Fibroblast of the aortic adventitia (primary cell): ENCODE measurements at regions not wholly inside any gene's neighbourhood (a gene's known extent, or its start where the extent isn't known, plus 50 kb on each side); places are given as distances from the start of the nearest gene placed in this dataset.

ENCODE experiments used
- DNase-seq: peaks from one replicate; pipeline ENCODE4 v3.0.0-alpha.2; 2010; ENCODE audit warnings: low read depth
- H3K4me3 ChIP-seq: 2 replicates; pipeline ENCODE4 v1.5.1; 2011; ENCODE audit warnings: low read depth, mild to moderate bottlenecking, control low read depth, low read length, moderate library complexity
- TF ChIP-seq, protein P1 (sequence below): IDR thresholded peaks from 2 replicates; pipeline ENCODE4 v1.5.1; 2011; ENCODE audit warnings: mild to moderate bottlenecking, low read length, control low read depth, inconsistent platforms; ENCODE audit not compliant: insufficient read depth

DNA sequence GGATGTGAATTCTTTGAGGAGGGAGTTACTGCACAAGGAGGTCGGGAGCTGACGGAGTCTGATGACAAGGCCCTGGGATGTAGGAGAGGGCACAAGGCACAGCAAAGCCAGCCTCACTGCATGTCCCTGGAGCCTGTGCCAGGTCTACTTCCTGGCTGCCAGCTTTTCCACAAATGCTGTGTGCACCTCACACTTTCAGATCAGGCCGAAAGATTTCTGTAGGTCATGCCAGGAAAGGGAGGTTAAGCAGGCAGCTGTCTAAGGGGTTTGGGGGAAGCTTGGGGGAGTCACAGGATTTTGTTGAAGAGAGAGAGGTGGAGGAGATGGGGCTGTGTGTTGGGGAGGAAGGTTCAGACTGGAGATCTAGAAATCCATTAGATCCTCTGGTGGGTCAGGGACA lies 792.5 kb downstream of the KCNJ18 start:
- TF ChIP-seq, protein P1, sequence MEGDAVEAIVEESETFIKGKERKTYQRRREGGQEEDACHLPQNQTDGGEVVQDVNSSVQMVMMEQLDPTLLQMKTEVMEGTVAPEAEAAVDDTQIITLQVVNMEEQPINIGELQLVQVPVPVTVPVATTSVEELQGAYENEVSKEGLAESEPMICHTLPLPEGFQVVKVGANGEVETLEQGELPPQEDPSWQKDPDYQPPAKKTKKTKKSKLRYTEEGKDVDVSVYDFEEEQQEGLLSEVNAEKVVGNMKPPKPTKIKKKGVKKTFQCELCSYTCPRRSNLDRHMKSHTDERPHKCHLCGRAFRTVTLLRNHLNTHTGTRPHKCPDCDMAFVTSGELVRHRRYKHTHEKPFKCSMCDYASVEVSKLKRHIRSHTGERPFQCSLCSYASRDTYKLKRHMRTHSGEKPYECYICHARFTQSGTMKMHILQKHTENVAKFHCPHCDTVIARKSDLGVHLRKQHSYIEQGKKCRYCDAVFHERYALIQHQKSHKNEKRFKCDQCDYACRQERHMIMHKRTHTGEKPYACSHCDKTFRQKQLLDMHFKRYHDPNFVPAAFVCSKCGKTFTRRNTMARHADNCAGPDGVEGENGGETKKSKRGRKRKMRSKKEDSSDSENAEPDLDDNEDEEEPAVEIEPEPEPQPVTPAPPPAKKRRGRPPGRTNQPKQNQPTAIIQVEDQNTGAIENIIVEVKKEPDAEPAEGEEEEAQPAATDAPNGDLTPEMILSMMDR, result no peak
- no peak overlapping the region for H3K4me3 ChIP-seq
- no peak for DNase-seq

DNA sequence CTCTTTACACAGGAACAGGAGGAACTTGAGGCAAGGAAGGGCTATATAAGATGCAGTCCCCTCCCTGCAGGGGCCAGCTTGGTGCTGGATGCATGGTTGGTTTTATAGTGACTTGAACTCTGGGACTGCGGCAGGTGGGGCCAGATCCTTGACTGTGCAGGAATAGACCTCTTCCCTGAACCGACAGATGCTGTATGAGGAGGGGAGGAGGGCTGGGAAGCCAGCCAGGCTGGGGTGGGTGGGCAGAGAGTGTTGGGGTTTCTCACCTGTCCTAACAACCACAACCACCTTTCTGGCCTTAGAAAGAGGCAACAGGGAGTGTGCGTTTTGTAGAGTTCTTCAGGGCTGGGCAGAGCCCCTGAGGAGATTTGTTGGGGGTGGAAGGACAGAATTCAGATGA lies 798.1 kb downstream of the KCNJ18 start:
- DNase-seq, result no peak

DNA sequence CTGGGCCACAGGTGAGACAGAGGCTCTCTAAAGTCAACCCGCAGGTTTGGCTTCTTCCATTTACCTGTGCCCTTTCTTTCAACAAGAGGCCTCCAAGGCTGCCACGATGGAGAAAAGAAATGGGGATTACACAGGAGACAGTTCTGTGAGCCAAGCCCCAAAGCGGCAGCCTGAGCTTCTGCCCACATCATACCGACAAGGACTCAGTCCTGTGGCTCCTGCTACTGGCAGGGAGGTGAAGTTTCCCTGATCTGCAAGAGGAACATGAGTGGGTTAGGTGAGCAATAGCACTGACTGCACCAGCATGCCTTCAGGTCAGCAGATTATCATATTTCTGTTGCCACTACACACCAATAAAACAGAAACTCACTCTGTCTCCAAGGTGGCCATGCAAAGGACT lies 800.0 kb downstream of the KCNJ18 start:
- no peak for DNase-seq
- H3K4me3 ChIP-seq, result no peak overlapping the region
- TF ChIP-seq, protein P1, result no peak

More for the DNA sequence above, 798.1 kb downstream of the KCNJ18 start:
- H3K4me3 ChIP-seq, result no peak overlapping the region
- TF ChIP-seq, protein P1, result no peak

DNA sequence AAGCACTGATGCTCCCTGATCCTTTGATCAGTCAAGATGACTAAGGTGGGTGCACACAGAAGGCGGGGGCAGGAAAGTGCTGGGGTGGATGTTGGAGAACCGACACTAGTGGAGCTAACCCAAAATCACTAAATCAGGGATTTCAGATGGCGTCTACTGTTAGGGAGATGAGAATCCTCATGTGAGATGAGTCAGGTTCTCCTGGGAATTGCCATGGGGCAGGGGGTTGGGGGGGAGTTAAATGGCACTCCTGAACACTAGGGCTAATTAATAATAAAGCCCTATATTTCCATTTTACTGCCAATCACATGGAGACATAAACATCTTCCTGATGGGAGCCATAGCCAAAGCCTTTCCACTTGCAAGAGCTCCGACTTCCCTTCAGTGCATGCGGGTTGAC lies 804.1 kb downstream of the KCNJ18 start:
- TF ChIP-seq, protein P1, result no peak
- no peak for DNase-seq
- H3K4me3 ChIP-seq, result no peak overlapping the region

DNA sequence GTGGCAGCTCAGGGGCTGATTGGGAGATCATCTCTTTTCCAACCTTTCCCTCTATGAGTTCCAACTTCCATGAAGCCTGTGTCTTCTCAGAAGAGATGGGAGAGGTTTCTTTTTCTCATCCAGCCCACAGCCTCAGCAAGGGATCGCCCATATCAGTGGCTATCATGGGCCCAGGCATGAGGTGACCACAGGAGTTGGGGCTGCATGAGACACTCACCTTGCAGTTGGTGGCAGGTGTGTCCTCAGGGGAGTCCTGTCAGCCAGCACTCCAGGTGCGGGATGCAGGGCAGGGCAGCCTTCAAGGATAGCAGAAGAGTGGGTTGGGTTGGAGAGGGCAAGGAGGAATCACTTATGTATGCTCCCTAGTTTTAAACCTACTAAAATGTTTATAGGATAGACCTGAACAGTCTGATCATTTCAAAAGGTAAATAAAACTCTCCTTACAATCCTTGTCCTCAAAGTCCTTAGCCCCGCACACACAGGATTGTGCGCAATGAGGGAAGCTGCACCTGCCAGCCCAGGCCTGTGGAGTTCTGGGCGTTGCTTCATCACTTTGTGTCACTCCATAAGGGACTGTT lies 811.1 kb downstream of the KCNJ18 start:
- no peak for DNase-seq
- TF ChIP-seq, protein P1, result no peak
- no peak overlapping the region for H3K4me3 ChIP-seq

DNA sequence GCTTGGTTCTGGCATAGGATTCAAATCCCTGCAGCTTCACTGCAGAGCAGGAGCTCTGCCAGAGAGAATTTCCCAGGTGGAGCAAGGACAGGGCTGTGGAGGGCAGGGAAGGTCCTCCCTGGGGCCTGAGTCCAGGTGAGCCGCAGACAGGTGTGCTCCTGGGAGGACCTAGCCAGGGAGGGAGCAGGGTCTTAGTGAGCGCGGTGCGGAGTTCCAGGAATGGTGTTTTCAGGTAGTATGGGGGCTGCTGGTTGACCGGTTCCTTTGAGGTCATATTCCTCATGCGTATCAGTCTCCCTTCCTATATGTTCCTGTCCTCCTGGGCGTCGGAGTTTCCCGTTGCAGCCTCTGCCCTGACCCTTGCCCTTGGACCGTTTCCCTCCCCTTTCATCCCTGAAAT lies 813.3 kb downstream of the KCNJ18 start:
- DNase-seq, result no peak
- TF ChIP-seq, protein P1, result no peak
- no peak overlapping the region for H3K4me3 ChIP-seq

DNA sequence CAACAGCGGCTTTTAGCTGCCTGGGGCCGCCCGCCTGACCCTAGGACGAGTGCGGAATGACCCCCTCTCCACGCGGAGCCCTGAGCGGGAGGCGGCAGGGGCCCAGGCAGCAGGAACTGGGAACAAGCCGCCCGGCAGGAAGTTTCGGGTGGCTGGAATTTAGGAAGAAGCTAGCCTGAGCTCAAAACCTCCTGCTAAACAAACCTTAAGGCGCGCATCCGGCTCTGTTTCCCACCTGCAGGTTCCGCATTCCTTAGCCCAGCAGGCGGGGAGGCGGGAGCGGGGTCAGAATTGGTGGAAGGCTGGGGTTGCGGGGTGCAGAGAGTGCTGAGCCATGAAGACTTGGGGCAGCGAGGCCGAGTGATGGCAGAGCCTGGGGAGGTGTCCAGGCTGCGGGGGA lies 813.9 kb downstream of the KCNJ18 start:
- TF ChIP-seq, protein P1, result no peak
- H3K4me3 ChIP-seq, result no peak overlapping the region
- DNase-seq, result no peak
